Kidney (tissue), 13 donors: ENCODE measurements at regions not wholly inside any gene's neighbourhood (a gene's known extent, or its start where the extent isn't known, plus 50 kb on each side); places are given as distances from the start of the nearest gene placed in this dataset.

Experiments
- DNase-seq, 5 donors: peaks; one replicate each; pipeline ENCODE4 v3.0.0-alpha.2; 2013 to 2020
- FAIRE-seq: peaks from 2 replicates; lab custom pipeline; 2012; peaks lifted over from hg19 to GRCh38; lab: Jason Lieb, UNC
- H3K27ac ChIP-seq, 2 donors: one replicate each; pipeline ENCODE4 v1.7.0; 2013; ENCODE audit warnings: low read depth in 2 of 2, low read length in 2 of 2, inconsistent platforms in 1 of 2
- H3K27me3 ChIP-seq: one replicate; pipeline ENCODE4 v1.7.1; 2013; ENCODE audit warnings: low read length, inconsistent platforms; ENCODE audit not compliant: control insufficient read depth, insufficient read depth
- H3K36me3 ChIP-seq, 3 donors: one replicate each; pipeline versions ENCODE4 v1.7.0 to v1.7.1; 2013; ENCODE audit warnings: low read length in 3 of 3, control low read depth in 1 of 3, inconsistent platforms in 1 of 3; ENCODE audit not compliant: insufficient read depth in 3 of 3, control insufficient read depth in 2 of 3
- H3K4me1 ChIP-seq, 3 donors: one replicate each; pipeline versions ENCODE4 v1.7.0 to v1.7.1; 2013; ENCODE audit warnings: low read length in 3 of 3, inconsistent platforms in 1 of 3, low read depth in 1 of 3; ENCODE audit not compliant: control insufficient read depth in 2 of 3, insufficient read depth in 2 of 3
- H3K4me3 ChIP-seq, 3 donors: one replicate each; pipeline versions ENCODE4 v1.7.0 to v1.8.1; 2013; ENCODE audit warnings: low read length in 3 of 3, control low read depth in 1 of 3, inconsistent platforms in 1 of 3
- H3K9ac ChIP-seq, 3 donors: one replicate each; pipeline versions ENCODE4 v1.7.0 to v1.7.1; 2013; ENCODE audit warnings: low read length in 3 of 3, control low read depth in 1 of 3, inconsistent platforms in 1 of 3
- H3K9me3 ChIP-seq, 3 donors: one replicate each; pipeline versions ENCODE4 v1.7.0 to v1.7.1; 2013; ENCODE audit warnings: low read length in 3 of 3, control low read depth in 1 of 3, inconsistent platforms in 1 of 3; ENCODE audit not compliant: control insufficient read depth in 2 of 3, insufficient read depth in 1 of 3
- CTCF ChIP-seq: IDR thresholded peaks from 3 replicates; pipeline ENCODE4 v1.5.1; 2012; ENCODE audit warnings: mild to moderate bottlenecking, moderate library complexity, borderline replicate concordance; ENCODE audit not compliant: insufficient read depth; ENCODE audit errors: extremely low read depth
- intact Hi-C: fragments of 100-400 bp; cut with DNase I; formaldehyde crosslinking; loops from one replicate; pipeline ENCODE4 v1.11.1; 2022
- donor health status: control.
- donor health status: control.
- donor health status: control.
- donor health status: control.
- donor health status: control.
- donor health status: DM: yes; HTN: yes; CAD: no.
- donor health status: Normal renal cell carcinoma (clear cell type).

GRCh38 chr19:28913626-28914025, 299.3 kb downstream of the UQCRFS1 start:
- Histone ChIP-seq H3K4me1 (no peaks in the 10 kb centered on the region), H3K27ac (no peak overlapping the region), H3K9ac (no peak overlapping the region), H3K36me3 (no peaks in the 10 kb centered on the region), H3K27me3 (no peaks in the 10 kb centered on the region), H3K9me3 (no peaks in the 10 kb centered on the region), H3K4me3 (no peak overlapping the region)
- FAIRE-seq (no peak), DNase-seq (no peak)
- intact Hi-C loops: no loop called here
- no peak for TF ChIP-seq CTCF

GRCh38 chr19:28908941-28909340, 304.0 kb downstream of the UQCRFS1 start:
- Histone ChIP-seq H3K36me3 (no peaks in the 10 kb centered on the region), H3K27ac (no peak overlapping the region), H3K27me3 (no peaks in the 10 kb centered on the region), H3K9ac (no peak overlapping the region), H3K4me1 (no peaks in the 10 kb centered on the region), H3K9me3 (no peaks in the 10 kb centered on the region), H3K4me3 (no peak overlapping the region)
- no peak for FAIRE-seq
- TF ChIP-seq CTCF: no peak
- intact Hi-C loops: no loop called here
- no peak for DNase-seq

- Histone ChIP-seq H3K27ac (no peak overlapping the region), H3K9me3 (no peaks in the 10 kb centered on the region), H3K27me3 (no peaks in the 10 kb centered on the region), H3K4me3 (no peak overlapping the region), H3K36me3 (no peaks in the 10 kb centered on the region), H3K4me1 (no peaks in the 10 kb centered on the region), H3K9ac (no peak overlapping the region)
- no peak for DNase-seq
- intact Hi-C loops: no loop called here
- TF ChIP-seq CTCF: no peak
- FAIRE-seq: no peak
Measured at GRCh38 chr19:28907534-28907933, 305.4 kb downstream of the UQCRFS1 start.

GRCh38 chr19:28905996-28906395, 307.0 kb downstream of the UQCRFS1 start:
- Histone ChIP-seq H3K4me3 (no peak overlapping the region), H3K36me3 (no peaks in the 10 kb centered on the region), H3K9ac (no peak overlapping the region), H3K4me1 (no peaks in the 10 kb centered on the region), H3K27me3 (no peaks in the 10 kb centered on the region), H3K27ac (no peak overlapping the region), H3K9me3 (no peaks in the 10 kb centered on the region)
- intact Hi-C loops: no loop called here
- DNase-seq (no peak), FAIRE-seq (no peak)
- TF ChIP-seq CTCF: no peak
